ENCODE measurements at regions not wholly inside any gene's neighbourhood (a gene's known extent, or its start where the extent isn't known, plus 50 kb on each side); places are given as distances from the start of the nearest gene placed in this dataset.
A peak's percentile ranks its signal among the peaks of the same experiment; 100 is the strongest.

DNA sequence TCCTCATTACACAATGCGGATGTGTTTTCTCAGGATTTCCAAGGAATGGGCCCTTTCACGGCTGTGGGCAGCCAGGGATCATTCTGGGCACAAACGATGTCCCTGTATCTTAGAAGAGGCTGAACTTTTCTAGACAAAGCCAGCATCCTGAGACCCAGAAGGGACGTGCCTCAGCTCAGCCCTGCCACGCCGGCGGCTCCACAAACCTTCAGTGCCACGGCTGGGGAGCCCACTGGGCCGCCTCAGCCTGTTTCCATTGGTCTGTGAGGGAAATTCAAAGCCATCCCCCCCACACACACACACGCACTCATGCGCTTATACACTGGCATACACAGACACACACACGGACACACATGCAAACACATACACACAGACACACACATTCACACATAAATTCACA, 344.9 kb upstream of the MKI67 start:
- no peak for DNase-seq

DNA sequence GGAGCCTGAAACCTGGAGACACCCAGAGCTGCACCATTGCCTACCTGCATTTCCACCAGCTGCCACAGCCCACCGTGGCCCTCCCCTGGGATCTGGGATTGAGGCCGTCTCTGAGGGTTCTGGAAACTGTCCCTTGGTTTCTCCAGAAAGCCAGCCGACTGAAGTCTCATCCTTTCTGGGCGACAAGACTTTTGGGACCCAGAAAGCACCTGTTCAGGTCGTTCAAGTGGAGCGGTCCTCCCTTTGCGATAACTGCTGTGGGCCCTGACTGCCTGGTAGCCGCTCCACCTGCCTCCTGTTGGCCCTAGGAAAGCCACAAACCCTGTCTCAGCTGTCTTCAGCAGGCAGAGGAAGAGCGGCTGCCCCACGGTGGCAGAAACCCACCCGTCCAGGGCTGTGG, 346.0 kb upstream of the MKI67 start:
- DNase-seq = no peak

- DNase-seq = no peak
Observed at GRCh38 chr10:128473396-128473795, 347.2 kb upstream of the MKI67 start.

- no peak for DNase-seq
Observed at GRCh38 chr10:128473911-128474310, 347.7 kb upstream of the MKI67 start.

DNA sequence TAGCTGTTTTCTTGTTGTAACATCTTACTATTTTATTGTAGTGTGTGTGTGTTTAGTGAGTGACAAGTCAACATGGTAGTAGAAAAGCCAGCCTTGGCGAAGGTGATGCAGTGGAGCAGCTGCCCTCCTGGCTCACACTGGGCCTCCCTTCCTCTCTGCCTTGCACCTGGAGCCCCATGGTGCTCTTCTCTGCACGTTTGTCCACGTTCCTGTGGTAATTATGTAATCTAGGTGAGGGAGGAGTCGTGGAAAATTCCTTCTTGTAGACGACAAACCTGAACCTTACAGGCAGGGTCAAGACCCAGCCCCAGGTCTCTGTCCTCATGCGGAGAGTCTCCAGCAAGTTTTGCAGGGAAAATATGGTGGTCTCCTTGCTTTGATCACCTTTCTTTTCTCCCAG, 348.3 kb upstream of the MKI67 start:
- DNase-seq = no peak

- peak; percentile 49 for DNase-seq
Observed at GRCh38 chr10:128475686-128476367, 349.6 kb upstream of the MKI67 start.

- DNase-seq = peak; percentile 34
Observed at GRCh38 chr10:128476368-128476725, 350.1 kb upstream of the MKI67 start.

- peak; percentile 13 for DNase-seq
Observed at GRCh38 chr10:128476845-128477244, 350.6 kb upstream of the MKI67 start.

- DNase-seq = peak; percentile 23
Observed at GRCh38 chr10:128480601-128481000, 354.4 kb upstream of the MKI67 start.

DNA sequence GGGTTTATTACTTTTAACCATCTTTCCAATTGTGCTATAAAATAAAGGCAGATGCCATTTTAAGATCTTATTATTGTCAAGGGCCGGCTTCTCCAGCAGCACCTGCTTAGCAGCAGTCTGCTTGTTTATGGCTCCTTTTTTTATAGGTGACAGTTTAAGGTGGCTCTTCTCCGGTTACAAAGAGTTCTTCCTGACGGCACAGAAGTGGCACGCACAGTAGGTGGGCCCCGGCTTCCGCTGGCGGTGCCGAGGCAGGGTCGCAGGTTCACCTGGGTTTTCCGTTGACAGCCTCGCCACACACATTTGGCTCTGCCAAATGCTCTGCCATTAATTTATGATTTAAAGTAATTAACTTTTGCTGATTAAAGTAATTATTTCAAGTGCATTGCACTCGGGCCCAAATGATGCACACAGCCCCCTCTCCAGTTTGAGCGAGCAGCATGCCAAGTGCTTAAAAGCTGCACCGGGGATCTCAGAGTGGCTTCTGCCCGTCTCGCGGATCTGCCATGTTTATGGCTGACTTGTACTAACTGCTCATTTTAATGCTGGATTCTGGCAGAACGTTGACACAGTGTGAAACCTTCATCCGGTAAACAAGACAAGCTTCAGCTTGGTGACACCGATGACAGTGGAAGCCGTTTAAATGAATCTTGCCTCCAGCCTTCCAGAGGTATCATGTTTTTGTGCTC, 355.1 kb upstream of the MKI67 start:
- DNase-seq = peak; percentile 15

DNA sequence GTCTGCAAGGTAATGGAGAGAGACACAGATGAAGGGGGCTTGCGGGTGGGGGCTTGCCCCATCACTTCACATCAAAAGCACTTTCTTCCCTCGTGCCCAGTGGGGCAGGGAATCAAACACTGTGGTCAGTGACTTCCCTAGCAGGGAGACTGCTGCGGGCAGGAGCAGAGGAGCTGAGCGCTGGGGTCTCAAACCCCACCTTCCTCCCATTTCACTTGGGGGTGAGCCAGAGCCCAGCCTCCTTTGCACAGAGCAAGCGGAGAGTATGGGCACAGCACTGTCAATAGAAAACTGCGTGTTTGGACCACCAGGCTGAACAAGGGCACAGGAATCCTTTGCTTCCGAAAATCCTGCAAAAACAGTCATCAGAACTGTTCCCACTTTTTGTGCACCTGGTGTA, 355.8 kb upstream of the MKI67 start:
- peak; percentile 14 for DNase-seq

DNA sequence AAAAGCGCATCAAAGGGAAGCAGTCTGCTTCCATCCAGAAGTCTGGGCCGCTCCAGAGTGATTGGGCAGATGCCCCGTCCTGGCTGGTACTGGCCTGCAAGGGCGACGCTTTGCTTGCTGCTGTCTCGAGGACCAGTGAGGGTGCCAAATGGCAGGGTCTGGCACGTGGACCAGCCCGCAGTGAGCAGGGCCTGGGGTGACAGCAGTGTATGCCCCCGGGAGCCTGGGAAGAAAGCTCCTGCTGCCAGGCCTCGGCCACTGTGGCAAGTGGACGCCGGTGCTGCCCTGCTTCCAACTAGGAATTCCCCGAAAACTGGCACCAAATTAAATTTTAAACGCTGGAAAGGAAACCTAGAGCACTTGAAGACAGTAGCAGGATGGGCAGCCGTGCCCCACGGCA, 357.0 kb upstream of the MKI67 start:
- peak; percentile 5 for DNase-seq

DNA sequence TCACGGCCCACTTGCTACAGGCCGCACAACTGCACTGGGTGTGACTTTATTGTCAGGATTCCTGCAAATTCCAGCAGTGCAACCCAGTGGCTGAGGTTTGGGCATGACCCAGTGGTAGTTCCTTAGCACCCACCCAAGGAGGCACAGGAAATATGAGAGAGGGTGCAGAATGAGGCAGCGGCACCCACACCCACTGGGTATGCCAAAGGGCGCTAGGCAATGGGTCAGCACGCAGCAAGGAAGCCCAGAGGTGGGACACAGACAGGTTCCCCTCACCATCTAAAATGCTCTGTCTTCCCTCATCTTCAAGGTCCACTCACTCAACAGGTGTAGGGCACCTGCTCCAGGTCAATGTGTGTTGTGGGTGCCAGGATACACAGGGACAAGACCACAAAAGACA, 357.8 kb upstream of the MKI67 start:
- DNase-seq = peak; percentile 6

GRCh38 chr10:128485701-128486235, 359.5 kb upstream of the MKI67 start:
- no peak for DNase-seq

DNA sequence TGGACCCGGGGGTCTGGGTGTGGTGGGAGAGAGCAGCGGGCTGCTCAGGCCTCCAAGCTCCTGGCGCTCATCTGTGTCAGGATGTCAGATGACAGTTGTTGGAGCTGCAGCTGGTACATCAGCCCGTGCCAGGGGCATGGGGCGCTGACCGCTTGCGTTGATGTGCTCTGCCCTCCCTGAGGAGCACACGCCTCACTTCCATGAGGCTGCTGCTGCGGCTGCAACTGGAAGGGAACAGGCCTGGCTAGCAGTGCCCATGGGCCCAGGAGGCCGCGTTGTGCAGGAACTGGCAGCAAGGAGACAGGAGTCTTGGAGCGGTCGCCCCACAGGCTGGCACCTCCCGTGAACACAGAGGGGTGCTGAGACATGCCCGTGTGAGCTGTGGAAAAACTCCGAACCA, 361.3 kb upstream of the MKI67 start:
- DNase-seq = no peak

DNA sequence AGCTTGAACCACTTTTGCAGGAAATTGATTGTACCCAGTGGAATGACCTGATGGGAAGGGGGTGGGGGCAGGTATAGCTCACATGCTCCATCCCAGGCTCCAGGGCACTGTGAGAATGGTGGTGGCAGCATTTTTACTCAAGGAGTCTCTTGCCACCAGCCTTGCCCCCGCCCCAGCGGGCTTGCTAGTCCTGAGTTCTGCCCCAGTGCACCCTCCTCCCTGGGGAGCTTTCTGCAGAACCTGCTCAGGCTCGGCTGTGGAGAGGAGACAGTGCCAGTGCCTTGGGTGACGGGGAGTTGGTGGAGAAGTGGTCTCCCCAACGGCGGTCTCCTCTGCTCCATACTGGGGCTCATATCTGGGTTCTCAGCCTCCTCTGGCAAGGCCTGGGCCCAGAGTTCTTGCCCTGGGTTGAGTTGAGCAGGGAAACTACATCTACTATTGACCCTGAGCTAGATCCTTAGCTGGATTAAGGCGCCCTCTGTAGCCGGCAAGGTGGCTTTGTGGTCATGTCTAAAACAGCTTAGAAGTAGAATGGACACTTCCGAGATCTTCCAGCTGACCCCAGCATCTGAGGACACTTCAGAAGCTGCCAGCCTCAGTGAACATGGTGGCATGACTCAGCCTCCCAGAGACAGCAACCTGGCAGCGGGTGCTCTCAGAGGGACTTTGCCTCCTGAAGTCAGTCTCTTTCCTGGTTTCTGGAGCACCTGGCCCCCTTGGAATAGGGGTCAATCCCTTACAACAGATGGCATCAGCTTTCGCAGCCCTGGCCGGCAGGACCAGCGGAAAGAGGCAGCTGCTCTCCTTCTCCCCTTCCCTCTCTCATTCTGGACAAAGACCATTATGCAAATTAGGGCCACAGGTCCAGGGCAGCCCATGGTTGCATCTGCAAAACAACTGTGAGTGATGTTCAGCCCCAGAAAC, 363.4 kb upstream of the MKI67 start:
- no peak for DNase-seq

- no peak for DNase-seq
Observed at GRCh38 chr10:128491686-128492085, 365.5 kb upstream of the MKI67 start.

- no peak for DNase-seq
Observed at GRCh38 chr10:128493811-128494210, 367.6 kb upstream of the MKI67 start.

GRCh38 chr10:128494665-128495064, 368.4 kb upstream of the MKI67 start:
- no peak for DNase-seq

DNA sequence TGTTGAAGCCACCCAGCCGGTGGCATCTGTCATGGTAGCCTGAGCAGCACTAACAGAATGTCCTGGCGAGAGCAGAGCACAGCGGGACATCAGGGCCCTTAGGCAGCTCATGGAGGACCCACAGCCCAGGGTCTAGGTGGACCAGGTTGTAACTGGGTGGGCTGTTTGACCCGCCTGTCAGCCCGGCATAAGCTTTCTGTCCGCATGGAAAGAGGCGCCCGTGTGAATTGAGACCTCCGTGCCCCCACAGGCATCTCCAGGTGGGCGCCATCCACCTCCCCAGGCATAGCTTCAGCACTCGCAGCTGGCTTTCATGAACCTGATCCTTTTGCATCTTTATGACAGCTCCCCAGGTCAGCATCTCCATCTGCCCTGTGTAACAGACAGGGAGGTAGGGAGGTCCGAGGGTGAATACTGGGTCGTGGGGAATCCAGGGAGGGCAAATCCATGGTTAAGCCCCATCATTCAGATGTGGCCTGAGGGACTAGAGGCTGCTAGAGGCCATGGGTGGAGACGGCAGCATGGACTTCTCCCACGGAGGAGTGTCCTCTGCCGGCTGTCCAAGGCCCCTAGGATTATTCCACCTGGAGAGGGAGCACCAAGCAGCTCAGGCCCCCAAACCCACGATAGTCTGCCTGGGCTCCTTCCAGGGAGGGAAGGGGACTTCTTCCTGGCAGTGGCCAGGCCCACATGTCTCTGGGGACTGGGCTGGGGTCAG, 371.6 kb upstream of the MKI67 start:
- no peak for DNase-seq

- DNase-seq = no peak
Observed at GRCh38 chr10:128498378-128498730, 372.1 kb upstream of the MKI67 start.

GRCh38 chr10:128498746-128499145, 372.5 kb upstream of the MKI67 start:
- no peak for DNase-seq

- DNase-seq = no peak
Observed at GRCh38 chr10:128499486-128499885, 373.3 kb upstream of the MKI67 start.

All from left hindlimb (tissue), 1 donor.